Spleen (tissue), 11 donors: ENCODE measurements at regions not wholly inside any gene's neighbourhood (a gene's known extent, or its start where the extent isn't known, plus 50 kb on each side); places are given as distances from the start of the nearest gene placed in this dataset.

Source experiments
- DNase-seq: peaks from one replicate; pipeline ENCODE4 v3.0.0-alpha.2; 2020
- H3K27ac ChIP-seq, 8 donors: fragments of 200-600 bp; sonication (generic) in 7 of 8; 1 replicate in 4 of 8; 2 replicates in 4 of 8; pipeline versions ENCODE4 v1.5.0 to v1.8.0; 2016 to 2021; ENCODE audit warnings: inconsistent platforms in 4 of 8, mild to moderate bottlenecking in 4 of 8, moderate library complexity in 1 of 8
- H3K27me3 ChIP-seq, 7 donors: fragments of 200-600 bp; sonication (generic) in 6 of 7; replicated peaks in 1 of 7; 1 replicate in 4 of 7; 2 replicates in 3 of 7; pipeline versions ENCODE4 v1.5.0 to v1.8.0; 2016 to 2021; ENCODE audit warnings: inconsistent platforms in 3 of 7, mild to moderate bottlenecking in 1 of 7
- H3K36me3 ChIP-seq, 6 donors: fragments of 200-600 bp; sonication (generic) in 5 of 6; 1 replicate in 4 of 6; 2 replicates in 2 of 6; pipeline versions ENCODE4 v1.5.0 to v1.8.0; 2016 to 2021; ENCODE audit warnings: inconsistent platforms in 2 of 6
- H3K4me1 ChIP-seq, 6 donors: fragments of 200-600 bp; sonication (generic) in 5 of 6; 1 replicate in 3 of 6; 2 replicates in 3 of 6; pipeline versions ENCODE4 v1.5.0 to v1.8.0; 2016 to 2021; ENCODE audit warnings: inconsistent platforms in 3 of 6
- H3K4me3 ChIP-seq, 8 donors: fragments of 200-600 bp; sonication (generic) in 7 of 8; 1 replicate in 4 of 8; 2 replicates in 4 of 8; pipeline versions ENCODE4 v1.5.0 to v1.8.0; 2016 to 2021; ENCODE audit warnings: inconsistent platforms in 4 of 8, mild to moderate bottlenecking in 4 of 8, moderate library complexity in 2 of 8
- H3K9me3 ChIP-seq, 8 donors: fragments of 200-600 bp; sonication (generic) in 7 of 8; 1 replicate in 4 of 8; 2 replicates in 4 of 8; pipeline versions ENCODE4 v1.5.0 to v1.8.0; 2016 to 2021; ENCODE audit warnings: inconsistent platforms in 4 of 8
- POLR2A ChIP-seq, 3 donors: fragments of 450-650 bp; IDR thresholded peaks; one replicate each; pipeline ENCODE4 v1.5.1; 2017; ENCODE audit warnings: antibody characterized with exemption in 3 of 3, mild to moderate bottlenecking in 1 of 3
- POLR2AphosphoS5 ChIP-seq, 3 donors: sonication (generic); formaldehyde crosslinking; IDR thresholded peaks; one replicate each; pipeline ENCODE4 v1.5.1; 2017; ENCODE audit warnings: antibody characterized with exemption in 3 of 3
- WGBS, 5 donors: extraction: QIAGEN DNeasy Blood & Tissue Kit in 3 of 5; methylation state at CpG; one replicate each; pipeline versions ENCODE4 v1.1.5 to v1.1.7; 2013 to 2018; 5-methylcytosine and 5-hydroxymethylcytosine counted together
- intact Hi-C: fragments of 100-400 bp; cut with DNase I; formaldehyde crosslinking; loops from one replicate; pipeline ENCODE4 v1.15.0; 2023; ENCODE audit warnings: low total_unique reads
- TF ChIP-seq, protein P1 (sequence below), 11 experiments: fragments of 200-600 bp in 7 of 11; fragments of 450-650 bp in 4 of 11; sonication (generic) in 4 of 11; IDR thresholded peaks in 8 of 11; conservative IDR thresholded peaks in 3 of 11; 1 replicate in 7 of 11; 2 replicates in 4 of 11; pipeline versions ENCODE4 v1.4.0 to v1.8.0; 2016 to 2021; ENCODE audit warnings: antibody characterized with exemption in 11 of 11, inconsistent platforms in 4 of 11, mild to moderate bottlenecking in 1 of 11
- donor health status: healthy with polysubstance abuse.
- donor health status: DM: no; HTN: no; CAD: no; lungs with moderate emphysema.
- donor health status: DM: no; HTN: no; CAD: no.
- donor health status: Bipolar disorder and iron deficiency.
- donor health status: healthy.
- donor health status: DM: no; HTN: no; CAD: no.
- donor health status: DM: yes; HTN: yes; CAD: no.

DNA sequence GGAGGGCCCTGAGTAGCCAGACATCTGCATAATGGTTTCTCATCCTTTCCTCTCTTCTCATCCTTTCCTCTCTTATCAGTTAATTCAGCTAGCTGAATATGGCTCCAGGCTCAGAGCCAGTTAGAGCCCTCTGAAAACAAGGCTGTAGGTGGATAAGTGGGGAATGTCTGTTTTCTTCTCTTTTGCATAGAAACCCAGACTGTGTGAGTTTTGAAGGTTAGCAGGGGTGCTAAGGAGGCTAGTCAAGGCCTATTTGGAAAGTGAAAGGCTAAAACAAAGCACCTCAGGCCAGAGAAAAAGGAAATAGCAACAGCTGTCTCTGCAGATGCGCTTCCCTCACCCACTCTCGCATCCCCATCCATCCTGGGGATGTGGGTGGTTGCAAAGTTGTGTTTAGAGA is 420.9 kb downstream of the SHISA9 start:
- H3K27ac ChIP-seq = no peak overlapping the region
- WGBS, 5 donors = 39 to 47% (median 45%) methylated on average over 2 of the region's 2 CpGs
- H3K4me3 ChIP-seq = no peak overlapping the region
- no peaks in the 10 kb centered on the region for H3K4me1 ChIP-seq
- TF ChIP-seq POLR2A (IDR thresholded peaks at IDR 0.05) (no peak), POLR2AphosphoS5 (IDR thresholded peaks at IDR 0.05) (no peak)
- TF ChIP-seq, protein P1, sequence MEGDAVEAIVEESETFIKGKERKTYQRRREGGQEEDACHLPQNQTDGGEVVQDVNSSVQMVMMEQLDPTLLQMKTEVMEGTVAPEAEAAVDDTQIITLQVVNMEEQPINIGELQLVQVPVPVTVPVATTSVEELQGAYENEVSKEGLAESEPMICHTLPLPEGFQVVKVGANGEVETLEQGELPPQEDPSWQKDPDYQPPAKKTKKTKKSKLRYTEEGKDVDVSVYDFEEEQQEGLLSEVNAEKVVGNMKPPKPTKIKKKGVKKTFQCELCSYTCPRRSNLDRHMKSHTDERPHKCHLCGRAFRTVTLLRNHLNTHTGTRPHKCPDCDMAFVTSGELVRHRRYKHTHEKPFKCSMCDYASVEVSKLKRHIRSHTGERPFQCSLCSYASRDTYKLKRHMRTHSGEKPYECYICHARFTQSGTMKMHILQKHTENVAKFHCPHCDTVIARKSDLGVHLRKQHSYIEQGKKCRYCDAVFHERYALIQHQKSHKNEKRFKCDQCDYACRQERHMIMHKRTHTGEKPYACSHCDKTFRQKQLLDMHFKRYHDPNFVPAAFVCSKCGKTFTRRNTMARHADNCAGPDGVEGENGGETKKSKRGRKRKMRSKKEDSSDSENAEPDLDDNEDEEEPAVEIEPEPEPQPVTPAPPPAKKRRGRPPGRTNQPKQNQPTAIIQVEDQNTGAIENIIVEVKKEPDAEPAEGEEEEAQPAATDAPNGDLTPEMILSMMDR (IDR thresholded peaks at IDR 0.05 in 8 of 11, conservative IDR thresholded peaks at IDR 0.05 in 3 of 11) = no peak
- no peaks in the 10 kb centered on the region for H3K9me3 ChIP-seq
- no peak for DNase-seq
- no peaks in the 10 kb centered on the region for H3K36me3 ChIP-seq
- peaks cover 0 to 2% (median 0%) of the 10 kb centered on the region in 7 donors for H3K27me3 ChIP-seq
- intact Hi-C loops = no loop called here

DNA sequence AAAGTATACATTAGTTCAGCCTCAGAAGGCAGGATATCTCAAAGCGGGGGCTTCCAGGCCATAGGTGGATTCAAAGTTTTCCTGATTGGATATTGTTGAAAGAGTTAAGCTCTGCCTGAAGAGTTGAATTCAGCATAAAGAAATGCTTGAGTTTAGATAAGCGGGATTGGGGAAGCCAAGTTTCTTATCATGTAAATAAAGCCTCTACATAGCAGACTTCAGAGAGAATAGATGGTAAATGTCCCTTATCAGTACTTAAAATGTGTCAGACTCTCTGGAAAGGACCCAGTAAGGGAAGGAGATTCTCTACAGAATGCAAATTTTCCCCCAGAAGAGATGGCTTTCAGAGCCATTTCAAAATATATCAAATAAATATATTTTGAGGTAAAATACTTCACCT is 423.5 kb downstream of the SHISA9 start:
- no peaks in the 10 kb centered on the region for H3K27me3 ChIP-seq
- intact Hi-C loops = no loop called here
- TF ChIP-seq, protein P1 (IDR thresholded peaks at IDR 0.05 in 8 of 11, conservative IDR thresholded peaks at IDR 0.05 in 3 of 11) = no peak
- TF ChIP-seq POLR2AphosphoS5 (IDR thresholded peaks at IDR 0.05) (no peak), POLR2A (IDR thresholded peaks at IDR 0.05) (no peak)
- H3K9me3 ChIP-seq = no peaks in the 10 kb centered on the region
- no peak overlapping the region for H3K4me3 ChIP-seq
- H3K4me1 ChIP-seq = no peaks in the 10 kb centered on the region
- H3K27ac ChIP-seq = no peak overlapping the region
- H3K36me3 ChIP-seq = no peaks in the 10 kb centered on the region
- no peak for DNase-seq
- 85 to 91% (median 88%) methylated on average over 2 of the region's 2 CpGs for WGBS, 5 donors

DNA sequence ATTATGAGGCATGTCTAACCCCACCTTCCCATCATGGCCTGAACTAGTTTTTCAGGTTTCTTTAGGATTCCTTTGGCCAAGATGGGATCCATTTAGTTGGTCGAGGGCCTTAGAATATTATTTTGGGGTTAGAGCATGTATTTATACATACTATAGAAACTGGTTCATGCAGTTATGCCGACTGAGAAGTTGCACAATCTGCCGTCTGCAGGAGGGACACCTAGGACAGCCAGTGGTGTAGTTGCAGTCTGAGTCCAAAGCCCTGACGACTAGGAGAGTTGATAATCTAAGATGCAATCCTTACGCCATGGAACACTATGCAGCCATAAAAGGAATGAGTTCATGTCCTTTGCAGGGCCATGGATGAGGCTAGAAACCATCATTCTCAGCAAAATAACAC is 424.0 kb downstream of the SHISA9 start:
- no peak overlapping the region for H3K27ac ChIP-seq
- no peaks in the 10 kb centered on the region for H3K9me3 ChIP-seq
- intact Hi-C loops = no loop called here
- no peaks in the 10 kb centered on the region for H3K27me3 ChIP-seq
- no peaks in the 10 kb centered on the region for H3K36me3 ChIP-seq
- H3K4me3 ChIP-seq = no peak overlapping the region
- no peak for TF ChIP-seq POLR2AphosphoS5 (IDR thresholded peaks at IDR 0.05)
- 62 to 86% (median 68%) methylated on average over 5 of the region's 5 CpGs for WGBS, 5 donors
- DNase-seq = no peak
- H3K4me1 ChIP-seq = no peaks in the 10 kb centered on the region

DNA sequence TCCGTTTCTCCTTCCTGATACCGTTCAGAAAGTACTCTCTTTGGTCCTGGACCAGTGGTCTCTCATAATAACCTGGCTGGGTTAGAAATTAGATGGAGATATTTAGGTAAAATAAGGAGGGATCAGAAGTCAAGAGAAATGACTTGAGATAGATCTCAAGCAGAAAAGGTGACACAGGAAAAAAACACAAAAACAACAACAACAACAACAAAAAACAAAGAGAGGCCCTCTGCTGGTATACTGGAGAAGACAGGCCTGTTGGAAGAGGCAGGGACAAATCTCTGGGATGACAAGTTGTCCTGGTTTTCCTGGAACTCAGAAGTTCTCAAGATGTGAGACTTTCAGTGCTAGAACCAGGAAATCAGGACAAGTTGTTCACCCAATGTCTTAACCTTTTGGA is 430.5 kb downstream of the SHISA9 start:
- Histone ChIP-seq H3K36me3 (no peaks in the 10 kb centered on the region), H3K27me3 (no peaks in the 10 kb centered on the region), H3K9me3 (no peaks in the 10 kb centered on the region), H3K4me1 (no peaks in the 10 kb centered on the region), H3K27ac (no peak overlapping the region), H3K4me3 (no peak overlapping the region)
- 86 to 98% (median 92%) methylated on average over 2 of the region's 2 CpGs for WGBS, 5 donors
- intact Hi-C loops = no loop called here
- DNase-seq = no peak
- TF ChIP-seq POLR2A (IDR thresholded peaks at IDR 0.05) = no peak
- TF ChIP-seq, protein P1 (IDR thresholded peaks at IDR 0.05 in 8 of 11, conservative IDR thresholded peaks at IDR 0.05 in 3 of 11) = no peak
- TF ChIP-seq POLR2AphosphoS5 (IDR thresholded peaks at IDR 0.05) = no peak

DNA sequence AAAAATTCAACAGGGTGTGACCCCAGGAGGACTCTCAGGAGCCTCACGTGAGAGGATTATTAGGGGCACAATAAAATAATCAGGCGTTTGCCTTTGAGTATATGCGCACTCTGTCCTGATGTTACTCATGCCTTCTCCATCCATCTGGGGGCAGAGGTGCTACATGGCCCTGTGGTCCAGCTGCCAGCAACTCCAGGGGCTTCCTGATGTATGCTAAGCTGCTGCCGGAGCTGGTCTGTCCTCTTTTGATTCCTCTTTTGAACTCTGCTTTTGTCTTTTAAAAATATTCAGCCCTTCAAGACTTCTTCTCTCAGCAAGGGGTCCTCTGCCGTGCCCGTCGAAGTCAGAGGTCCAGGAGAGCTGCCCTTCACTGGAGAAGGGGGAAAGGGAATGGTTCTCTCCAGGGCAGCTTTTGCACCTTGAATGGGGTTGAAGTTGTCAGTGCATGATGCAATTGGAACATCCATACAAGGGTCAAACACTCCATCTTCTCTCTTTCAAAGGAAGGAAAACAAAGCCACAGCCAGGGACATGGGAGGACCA is 431.4 kb downstream of the SHISA9 start:
- 64 to 72% (median 67%) methylated on average over 7 of the region's 7 CpGs for WGBS, 5 donors
- intact Hi-C loops = no loop called here
- DNase-seq = no peak

More for the DNA sequence above, 431.4 kb downstream of the SHISA9 start:
- no peak for TF ChIP-seq POLR2A (IDR thresholded peaks at IDR 0.05)
- TF ChIP-seq, protein P1 (IDR thresholded peaks at IDR 0.05 in 8 of 11, conservative IDR thresholded peaks at IDR 0.05 in 3 of 11) = no peak
- no peak for TF ChIP-seq POLR2AphosphoS5 (IDR thresholded peaks at IDR 0.05)
- no peaks in the 10 kb centered on the region for H3K4me1 ChIP-seq
- H3K27ac ChIP-seq = no peak overlapping the region
- no peak overlapping the region for H3K4me3 ChIP-seq
- H3K36me3 ChIP-seq = no peaks in the 10 kb centered on the region
- no peaks in the 10 kb centered on the region for H3K27me3 ChIP-seq
- no peaks in the 10 kb centered on the region for H3K9me3 ChIP-seq
